ENCODE measurements at regions not wholly inside any gene's neighbourhood (a gene's known extent, or its start where the extent isn't known, plus 50 kb on each side); places are given as distances from the start of the nearest gene placed in this dataset.
"Not testable (repeated sequence)": the region's sequence is repeated elsewhere in the genome, so short reads cannot be mapped to it uniquely, and the experiment has no call there.

GRCh38 chr2:186379052-186379451 is 107.0 kb upstream of the ZC3H15 start:
- DNase-seq (ENCODE audit: low spot score) = no peak

- no peak for DNase-seq (ENCODE audit: low spot score)
Observed at GRCh38 chr2:186380805-186381204, 105.3 kb upstream of the ZC3H15 start.

- DNase-seq (ENCODE audit: low spot score) = peak; percentile 37
Observed at GRCh38 chr2:186381573-186381972, 104.5 kb upstream of the ZC3H15 start.

GRCh38 chr2:186382932-186383331 is 103.1 kb upstream of the ZC3H15 start:
- no peak for DNase-seq (ENCODE audit: low spot score)

- DNase-seq (ENCODE audit: low spot score) = no peak
Observed at GRCh38 chr2:186384226-186384625, 101.8 kb upstream of the ZC3H15 start.

GRCh38 chr2:186385638-186386201 is 100.3 kb upstream of the ZC3H15 start:
- not testable (repeated sequence) for DNase-seq (ENCODE audit: low spot score)

GRCh38 chr2:186399082-186399644 is 86.9 kb upstream of the ZC3H15 start:
- no peak for DNase-seq (ENCODE audit: low spot score)

- no peak for DNase-seq (ENCODE audit: low spot score)
Observed at GRCh38 chr2:186405842-186406241, 80.2 kb upstream of the ZC3H15 start.

- no peak for DNase-seq (ENCODE audit: low spot score)
Observed at GRCh38 chr2:186407611-186408010, 78.4 kb upstream of the ZC3H15 start.

GRCh38 chr2:186410802-186411201 is 75.3 kb upstream of the ZC3H15 start:
- DNase-seq (ENCODE audit: low spot score) = no peak

- DNase-seq (ENCODE audit: low spot score) = no peak
Observed at GRCh38 chr2:186422226-186422625, 63.8 kb upstream of the ZC3H15 start.

GRCh38 chr2:186423481-186423880 is 62.6 kb upstream of the ZC3H15 start:
- no peak for DNase-seq (ENCODE audit: low spot score)

- DNase-seq (ENCODE audit: low spot score) = no peak
Observed at GRCh38 chr2:186424265-186424664, 61.8 kb upstream of the ZC3H15 start.

- DNase-seq (ENCODE audit: low spot score) = no peak
Observed at GRCh38 chr2:186425576-186425975, 60.5 kb upstream of the ZC3H15 start.

- DNase-seq (ENCODE audit: low spot score) = no peak
Observed at GRCh38 chr2:186426153-186427016, 59.7 kb upstream of the ZC3H15 start.

- DNase-seq (ENCODE audit: low spot score) = not testable (repeated sequence)
Observed at GRCh38 chr2:186427017-186427350, 59.1 kb upstream of the ZC3H15 start.

- DNase-seq (ENCODE audit: low spot score) = no peak
Observed at GRCh38 chr2:186427970-186428369, 58.1 kb upstream of the ZC3H15 start.

GRCh38 chr2:186429104-186429503 is 57.0 kb upstream of the ZC3H15 start:
- no peak for DNase-seq (ENCODE audit: low spot score)

- DNase-seq (ENCODE audit: low spot score) = no peak
Observed at GRCh38 chr2:186431306-186431705, 54.8 kb upstream of the ZC3H15 start.

GRCh38 chr2:186433040-186433439 is 53.0 kb upstream of the ZC3H15 start:
- no peak for DNase-seq (ENCODE audit: low spot score)

- DNase-seq (ENCODE audit: low spot score) = no peak
Observed at GRCh38 chr2:186433777-186434432, 52.2 kb upstream of the ZC3H15 start.
